HepG2 (cell line): ENCODE measurements at regions not wholly inside any gene's neighbourhood (a gene's known extent, or its start where the extent isn't known, plus 50 kb on each side); places are given as distances from the start of the nearest gene placed in this dataset.

Experiments used
- CTCF ChIP-seq: sonication (generic); formaldehyde crosslinking; IDR thresholded peaks from 2 replicates; pipeline ENCODE4 v1.5.0; 2020; ENCODE audit warnings: mild to moderate bottlenecking, missing genetic modification reagents, moderate library complexity
- E2F2 ChIP-seq: sonication (generic); formaldehyde crosslinking; IDR thresholded peaks from 2 replicates; pipeline ENCODE4 v1.4.0; 2020; ENCODE audit warnings: missing genetic modification reagents, borderline replicate concordance
- JARID2 ChIP-seq: sonication (generic); formaldehyde crosslinking; IDR thresholded peaks from 2 replicates; pipeline ENCODE4 v1.8.1; 2023; ENCODE audit warnings: missing genetic modification reagents, inconsistent platforms; ENCODE audit not compliant: insufficient replicate concordance

- no peak for TF ChIP-seq CTCF (CRISPR knock-in tag)
- no peak for TF ChIP-seq JARID2 (CRISPR knock-in tag)
- TF ChIP-seq E2F2 (CRISPR knock-in tag) = no peak
Observed at GRCh38 chr18:27583466-27583865, 398.4 kb upstream of the CHST9 start.
